ENCODE measurements at regions not wholly inside any gene's neighbourhood (a gene's known extent, or its start where the extent isn't known, plus 50 kb on each side); places are given as distances from the start of the nearest gene placed in this dataset.

GRCh38 chr13:34034411-34034810 lies 216.5 kb downstream of the RFC3 start:
- no peak for TF ChIP-seq CTCF (IDR thresholded peaks at IDR 0.05; ENCODE audit: control extremely low read depth, extremely low read depth, low read depth, missing control alignments)
- ChIA-PET POLR2A (no interaction called here), CTCF (interaction anchor here (1.2 to 2.3 kb wide), 4 partner anchors 12 to 43 kb away, joined by 3 to 7 read pairs (median 4); no protein-coding TSS in a partner anchor)

GRCh38 chr13:34035178-34035577 lies 217.2 kb downstream of the RFC3 start:
- ChIA-PET CTCF (interaction anchor here (1.2 to 2.3 kb wide), 4 partner anchors 13 to 43 kb away, joined by 3 to 7 read pairs (median 4); no protein-coding TSS in a partner anchor), POLR2A (no interaction called here)
- no peak for DNase-seq (ENCODE audit: extremely low spot score)
- no peak for TF ChIP-seq CTCF (IDR thresholded peaks at IDR 0.05; ENCODE audit: control extremely low read depth, extremely low read depth, low read depth, missing control alignments)

More at GRCh38 chr13:34034411-34034810, 216.5 kb downstream of the RFC3 start:
- no peak for DNase-seq (ENCODE audit: extremely low spot score)

DNA sequence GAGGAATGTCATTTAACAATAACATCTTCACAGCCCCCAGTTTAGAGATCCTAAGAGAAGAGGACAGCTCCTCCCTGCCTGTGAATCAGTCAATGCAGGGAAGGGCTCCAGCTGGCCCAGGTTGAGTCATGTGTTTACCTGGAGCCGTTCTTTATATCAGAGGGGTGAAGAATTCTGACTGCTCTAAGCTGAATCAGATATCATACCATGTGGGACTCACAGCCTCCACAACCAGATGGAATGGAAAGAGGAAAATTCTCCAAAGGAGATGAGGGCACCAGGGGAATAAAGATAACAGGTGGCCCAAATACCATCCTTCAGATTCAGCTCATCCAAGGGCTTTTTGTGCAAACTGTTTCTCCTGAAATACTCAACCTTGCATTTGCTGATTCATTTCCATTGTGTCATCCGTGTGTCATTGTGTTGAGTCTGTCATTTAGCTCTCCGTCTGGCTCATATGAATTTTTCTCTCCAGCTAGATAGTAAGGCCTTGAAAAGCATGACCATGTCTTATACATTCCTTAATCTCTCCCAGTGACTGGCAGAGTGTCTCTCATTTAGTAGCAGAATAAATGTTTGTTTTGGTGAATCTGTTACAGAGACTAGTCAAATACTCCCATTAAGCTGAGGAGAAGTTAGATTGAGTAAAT lies 217.9 kb downstream of the RFC3 start:
- ChIA-PET POLR2A (no interaction called here), CTCF (interaction anchor here (1.3 to 2.3 kb wide), 4 partner anchors 13 to 104 kb away, joined by 3 to 7 read pairs (median 4); no protein-coding TSS in a partner anchor)
- no peak for DNase-seq (ENCODE audit: extremely low spot score)
- no peak for TF ChIP-seq CTCF (IDR thresholded peaks at IDR 0.05; ENCODE audit: control extremely low read depth, extremely low read depth, low read depth, missing control alignments)

DNA sequence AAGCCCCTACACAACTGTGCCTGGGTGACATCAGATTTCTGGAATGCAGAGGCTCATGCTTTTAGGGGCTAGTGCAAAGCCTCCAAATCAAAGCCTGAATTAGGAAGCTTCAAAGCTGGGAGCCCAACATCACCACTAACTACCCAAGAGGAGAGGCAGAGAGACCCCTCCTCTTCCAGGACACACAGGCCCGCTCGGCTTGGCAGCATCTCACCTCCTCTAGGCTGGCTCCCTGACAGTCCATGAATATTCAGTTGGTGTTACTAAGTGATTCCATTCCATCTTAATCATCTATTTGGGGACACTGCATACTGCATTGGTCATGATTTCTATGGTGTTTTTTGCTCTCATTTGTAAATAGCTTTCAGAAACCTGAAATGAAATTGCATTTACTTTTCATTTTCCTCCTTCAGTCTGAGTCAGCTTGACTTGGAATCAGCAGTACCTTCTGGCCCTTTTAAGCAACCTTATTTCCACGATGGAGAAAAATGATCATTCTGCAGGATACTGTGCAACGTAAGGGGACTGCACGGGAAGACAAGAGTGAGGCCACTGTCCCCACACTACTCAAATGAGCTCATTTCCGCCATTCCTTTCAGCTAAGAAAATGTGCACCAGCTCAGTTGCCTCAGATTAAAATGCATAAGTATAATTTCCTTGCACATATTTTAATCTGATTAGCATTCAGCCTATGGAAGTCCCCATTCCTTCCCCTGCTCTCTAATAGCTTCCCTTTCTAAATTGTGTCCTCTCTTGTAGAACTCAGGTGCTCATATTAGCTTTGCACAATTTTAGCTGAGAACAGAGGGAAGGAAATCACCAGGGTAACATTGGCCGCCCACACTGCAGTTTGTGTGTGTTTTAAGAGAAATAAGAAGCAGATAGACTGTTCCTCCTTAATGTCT lies 219.9 kb downstream of the RFC3 start:
- CTCF ChIA-PET: interaction anchor here (1.5 to 1.7 kb wide), 2 partner anchors 8 to 24 kb away, joined by 3 read pairs; no protein-coding TSS in a partner anchor
- DNase-seq (ENCODE audit: extremely low spot score): no peak
- POLR2A ChIA-PET: no interaction called here
- TF ChIP-seq CTCF (IDR thresholded peaks at IDR 0.05; ENCODE audit: control extremely low read depth, extremely low read depth, low read depth, missing control alignments): no peak

DNA sequence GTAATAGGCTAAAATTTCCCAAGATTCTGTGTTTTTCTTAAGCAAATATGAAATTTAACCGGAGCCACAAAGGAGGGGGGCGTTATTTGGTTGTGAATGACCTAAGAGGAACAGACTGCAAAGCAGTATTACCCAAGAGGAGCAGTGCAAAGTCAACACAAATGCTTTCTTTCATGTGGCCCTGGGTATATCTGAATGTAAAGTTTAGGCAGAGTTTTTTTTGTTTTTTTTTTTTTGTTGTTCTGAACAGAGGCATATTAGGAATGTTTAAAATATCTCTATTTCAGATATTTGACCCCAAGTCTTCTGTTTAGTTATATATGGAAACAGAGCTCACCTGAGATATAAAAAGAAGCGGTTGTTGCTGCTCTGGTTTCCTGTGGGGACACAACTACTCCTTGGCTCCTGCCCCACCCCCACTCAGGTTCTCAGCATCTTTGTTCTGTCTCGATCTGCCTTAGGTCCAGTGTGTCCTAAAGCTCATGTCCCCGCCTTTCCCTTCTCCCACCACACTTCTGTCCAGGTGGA lies 220.7 kb downstream of the RFC3 start:
- POLR2A ChIA-PET: no interaction called here
- TF ChIP-seq CTCF (IDR thresholded peaks at IDR 0.05; ENCODE audit: control extremely low read depth, extremely low read depth, low read depth, missing control alignments): no peak
- DNase-seq (ENCODE audit: extremely low spot score): no peak
- CTCF ChIA-PET: interaction anchor here (1.0 to 1.7 kb wide), 2 partner anchors 9 to 18 kb away, joined by 3 read pairs; no protein-coding TSS in a partner anchor

DNA sequence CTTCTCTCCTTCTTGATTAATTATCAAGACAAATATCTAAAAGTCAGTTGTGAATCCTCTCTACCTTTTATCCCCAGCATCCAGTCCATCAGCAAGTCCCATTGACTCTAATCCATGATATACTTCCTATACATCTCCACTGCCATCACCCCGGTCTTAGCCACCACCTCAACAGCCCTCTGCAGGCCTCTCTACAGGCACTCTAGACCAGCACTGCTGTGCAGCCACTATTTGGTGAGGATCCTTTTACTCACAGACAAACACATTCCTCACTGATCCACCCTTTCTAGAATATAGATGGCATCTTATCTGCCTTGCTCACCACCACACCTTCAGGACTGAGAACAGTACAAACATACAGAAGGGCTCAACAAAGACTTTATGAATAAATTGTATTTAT lies 221.7 kb downstream of the RFC3 start:
- no peak for DNase-seq (ENCODE audit: extremely low spot score)
- ChIA-PET POLR2A (no interaction called here), CTCF (interaction anchor here (1.0 to 1.7 kb wide), 2 partner anchors 10 to 17 kb away, joined by 3 read pairs; no protein-coding TSS in a partner anchor)
- TF ChIP-seq CTCF (IDR thresholded peaks at IDR 0.05; ENCODE audit: control extremely low read depth, extremely low read depth, low read depth, missing control alignments): no peak

Data from GM10248 (cell line).